GM18507 (cell line): ENCODE measurements at regions not wholly inside any gene's neighbourhood (a gene's known extent, or its start where the extent isn't known, plus 50 kb on each side); places are given as distances from the start of the nearest gene placed in this dataset.
"Not testable (repeated sequence)": the region's sequence is repeated elsewhere in the genome, so short reads cannot be mapped to it uniquely, and the experiment has no call there.

ENCODE experiments used
- DNase-seq: peaks from one replicate; pipeline ENCODE4 v3.0.0; 2011; ENCODE audit warnings: low read depth; ENCODE audit not compliant: insufficient read length; ENCODE audit errors: extremely low spot score
- FAIRE-seq: peaks from 2 replicates; lab custom pipeline; 2011; peaks lifted over from hg19 to GRCh38; lab: Jason Lieb, UNC

DNA sequence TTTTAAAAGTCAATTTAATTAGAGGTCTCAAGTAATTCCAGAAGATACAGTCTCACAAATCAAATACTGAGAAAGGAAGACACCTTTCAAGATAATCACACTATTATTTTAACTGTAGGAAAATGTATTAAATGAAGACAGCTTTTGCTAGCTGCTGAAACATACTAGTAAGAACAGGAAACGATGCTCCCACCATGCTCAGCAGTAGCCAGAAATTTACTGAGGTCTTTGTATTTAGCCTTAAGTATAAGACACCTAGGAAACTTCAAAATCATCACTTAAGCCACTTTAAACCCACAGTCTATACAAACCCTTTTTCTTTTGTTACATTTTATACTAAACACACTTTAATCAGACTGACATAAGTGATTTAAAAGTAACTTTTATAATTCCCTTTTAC is 72.7 kb upstream of the NPIPB12 start:
- not testable (repeated sequence) for DNase-seq, FAIRE-seq

DNA sequence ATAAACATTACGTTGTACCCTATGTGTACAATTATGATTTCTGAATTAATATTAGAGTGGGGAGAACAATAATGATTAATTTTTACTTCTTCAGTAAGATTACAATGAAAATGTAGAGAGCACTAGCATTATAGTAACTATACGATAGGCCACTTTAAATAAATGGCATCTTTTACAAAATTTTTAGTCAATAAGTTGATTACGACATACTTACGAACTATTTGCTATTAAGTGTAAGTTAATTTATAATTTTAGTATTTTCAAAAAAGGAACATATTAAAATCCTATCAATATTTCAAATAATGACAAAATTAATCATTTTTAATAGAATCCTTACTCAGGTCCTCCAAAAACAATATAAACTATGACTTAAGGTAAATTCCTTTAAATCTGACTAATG is 75.6 kb upstream of the NPIPB12 start:
- not testable (repeated sequence) for DNase-seq, FAIRE-seq

DNA sequence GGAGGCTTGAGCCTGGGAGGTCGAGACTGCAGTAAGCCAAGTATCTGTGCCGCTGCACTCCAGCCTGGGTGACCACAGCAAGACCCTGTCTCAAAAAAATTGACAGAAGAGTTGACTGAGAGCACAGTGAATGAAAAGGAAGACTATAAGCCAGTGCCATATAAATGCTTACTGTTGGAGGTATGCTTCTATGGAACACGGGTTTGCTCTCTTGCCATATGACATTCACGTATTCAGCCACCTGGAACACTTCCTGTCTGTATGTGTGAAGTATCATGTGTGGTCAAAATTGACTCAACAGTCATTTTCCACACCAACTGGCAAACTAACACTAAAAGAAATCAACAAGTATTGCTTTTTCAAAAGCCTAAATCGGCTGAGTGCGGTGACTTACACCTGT is 71.1 kb upstream of the SPN start:
- not testable (repeated sequence) for DNase-seq, FAIRE-seq

DNA sequence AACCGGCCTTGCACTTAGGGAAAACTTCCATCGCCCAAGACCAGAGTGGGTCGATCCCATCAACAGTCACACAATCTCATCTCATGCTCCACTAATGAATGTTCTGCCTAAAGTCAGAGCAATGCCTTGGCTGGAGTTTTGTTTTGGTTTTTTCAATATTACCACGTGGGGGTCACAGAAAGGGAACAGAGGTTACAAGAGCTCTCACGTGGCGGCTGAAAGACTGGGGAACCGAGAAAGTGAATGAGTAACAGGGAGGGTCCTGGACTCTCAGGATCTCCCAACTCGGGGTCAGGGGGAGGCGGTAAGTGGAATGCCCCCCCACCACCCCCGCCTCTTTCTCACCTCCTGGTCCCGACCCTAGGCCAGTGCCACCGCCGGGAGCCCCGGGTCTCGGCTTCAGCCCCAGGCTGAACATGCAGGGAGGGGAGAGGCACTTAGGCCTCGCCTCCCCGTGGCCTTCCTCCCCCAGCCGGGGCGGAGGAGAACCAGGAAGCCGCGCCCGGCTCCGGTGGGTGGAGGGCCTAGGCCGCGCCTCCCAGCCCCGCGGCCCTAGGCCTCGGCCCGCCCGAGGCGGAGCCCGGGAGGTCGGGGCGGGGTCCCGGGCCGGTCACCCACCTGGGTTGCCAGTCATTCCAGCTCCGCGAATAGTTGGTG is 68.7 kb upstream of the SPN start:
- not testable (repeated sequence) for FAIRE-seq, DNase-seq

DNA sequence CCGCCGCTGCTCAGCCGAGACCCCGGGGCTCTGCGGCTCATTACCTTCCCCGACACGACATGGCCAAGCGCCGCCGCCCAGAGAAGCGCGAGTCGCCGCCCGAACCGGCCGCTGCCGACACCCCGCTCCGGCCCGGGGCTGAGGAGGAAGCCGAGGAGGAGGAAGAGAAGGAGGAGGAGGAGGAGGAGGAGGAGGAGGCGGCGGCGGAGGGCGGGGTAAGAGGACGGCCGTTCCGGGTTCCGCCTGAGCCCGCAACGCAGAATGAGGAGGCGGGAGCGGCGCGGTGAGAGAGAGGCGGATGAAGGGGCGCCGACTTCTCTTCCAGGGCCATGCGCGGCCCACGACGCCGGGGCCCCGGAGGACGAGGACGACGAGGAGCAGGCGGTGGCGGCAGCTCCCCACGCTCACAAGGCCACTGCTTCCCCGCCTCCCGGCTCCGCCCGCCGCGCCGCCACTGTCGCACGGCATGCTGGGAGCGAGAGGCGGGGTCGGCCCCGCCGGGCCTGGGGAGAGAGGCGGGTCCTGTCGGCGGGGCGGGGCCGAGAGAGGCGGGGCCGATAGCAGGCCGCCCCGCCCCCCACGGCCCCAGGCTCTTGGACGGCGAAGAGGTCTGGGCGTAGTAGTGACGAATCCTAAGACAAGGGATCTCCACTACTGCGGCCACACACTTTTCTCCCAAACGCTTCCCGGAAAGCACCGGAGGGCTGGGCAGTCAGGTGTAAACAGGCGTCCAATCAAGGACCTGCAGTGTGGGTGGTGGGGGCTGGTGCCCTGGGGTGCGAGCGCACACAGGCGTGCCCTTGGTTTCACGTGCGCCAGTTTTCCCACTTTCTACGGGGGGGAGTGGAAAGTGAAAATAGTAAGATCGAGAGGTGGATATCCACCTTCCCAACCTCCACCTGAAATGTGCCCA is 67.9 kb upstream of the SPN start:
- peak; percentile 33 for FAIRE-seq
- DNase-seq, result not testable (repeated sequence)

DNA sequence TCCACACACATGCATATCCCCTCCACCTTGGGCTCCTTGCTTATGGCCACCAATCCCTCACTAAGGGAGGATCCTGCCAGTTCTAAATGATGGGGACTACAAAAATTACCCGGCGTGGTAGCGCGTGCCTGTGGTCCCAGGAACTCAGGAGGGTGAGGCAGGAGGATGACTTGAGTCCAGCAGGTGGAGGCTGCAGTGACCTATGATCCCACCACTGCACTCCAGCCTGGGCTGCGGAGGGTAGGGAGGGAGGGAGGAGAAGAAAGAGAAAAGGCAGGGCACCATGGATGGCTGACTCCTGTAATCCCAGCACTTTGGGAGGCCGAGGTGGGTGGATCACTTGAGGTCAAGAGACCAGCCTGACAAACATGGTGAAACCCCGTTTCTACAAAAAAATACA is 66.0 kb upstream of the SPN start:
- FAIRE-seq, DNase-seq: not testable (repeated sequence)

DNA sequence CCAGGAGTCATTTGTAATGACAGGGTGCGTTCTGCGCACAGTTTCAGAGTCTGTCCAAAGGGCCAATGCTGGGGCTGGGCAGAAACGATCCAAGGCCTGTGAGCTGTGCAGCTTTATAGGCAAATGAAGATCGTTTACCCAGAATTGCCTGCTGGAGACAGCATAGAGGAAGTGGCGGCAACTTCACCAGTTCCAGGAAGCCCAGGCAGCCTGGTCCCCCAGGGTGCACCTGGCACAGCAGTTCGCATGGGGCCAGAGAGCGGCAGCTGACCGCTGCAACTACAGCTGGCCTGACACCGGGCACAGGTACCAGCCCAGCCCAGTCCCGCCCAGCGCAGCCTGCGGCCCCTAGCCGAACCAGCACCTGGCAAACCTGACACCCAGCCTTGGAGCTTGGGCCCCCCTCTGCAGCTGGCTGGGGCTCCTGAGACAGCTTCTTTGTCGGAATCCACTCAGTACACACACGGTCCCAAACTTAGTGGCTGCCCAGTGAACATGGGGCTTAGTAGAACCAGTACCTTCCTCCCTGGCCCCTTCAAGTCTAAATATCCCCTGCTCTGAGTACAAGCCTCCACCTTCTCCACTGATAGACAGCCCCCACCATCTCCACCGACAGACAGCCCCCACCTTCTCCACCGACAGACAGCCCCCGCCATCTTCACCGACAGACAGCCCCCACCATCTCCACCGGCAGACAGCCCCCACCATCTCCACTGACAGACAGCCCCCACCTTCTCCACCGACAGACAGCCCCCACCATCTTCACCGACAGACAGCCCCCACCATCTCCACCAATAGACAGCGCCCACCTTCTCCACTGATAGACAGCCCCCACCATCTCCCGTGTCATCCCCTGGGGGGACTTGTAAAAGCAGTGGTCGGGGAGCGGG is 62.7 kb upstream of the SPN start:
- FAIRE-seq, result peak; percentile 65
- DNase-seq, result not testable (repeated sequence)

DNA sequence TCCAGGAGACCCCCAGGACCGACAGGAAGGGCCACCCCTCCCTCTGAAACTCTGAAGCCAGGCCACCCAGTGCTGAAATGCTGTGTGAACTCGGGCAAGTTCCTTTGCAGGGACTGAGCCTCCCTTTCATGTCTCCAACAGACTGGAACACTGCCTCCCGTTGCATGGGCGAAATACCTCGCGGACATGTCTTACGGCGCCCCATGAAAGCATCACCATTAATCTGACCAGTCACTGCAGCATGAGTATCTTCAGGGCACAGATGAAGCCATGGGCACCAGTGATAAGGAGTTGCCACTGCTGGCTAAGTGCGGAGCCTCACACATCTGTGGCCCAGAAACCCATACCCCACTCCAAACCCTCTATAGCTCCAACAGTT is 60.8 kb upstream of the SPN start:
- FAIRE-seq, DNase-seq: not testable (repeated sequence)

DNA sequence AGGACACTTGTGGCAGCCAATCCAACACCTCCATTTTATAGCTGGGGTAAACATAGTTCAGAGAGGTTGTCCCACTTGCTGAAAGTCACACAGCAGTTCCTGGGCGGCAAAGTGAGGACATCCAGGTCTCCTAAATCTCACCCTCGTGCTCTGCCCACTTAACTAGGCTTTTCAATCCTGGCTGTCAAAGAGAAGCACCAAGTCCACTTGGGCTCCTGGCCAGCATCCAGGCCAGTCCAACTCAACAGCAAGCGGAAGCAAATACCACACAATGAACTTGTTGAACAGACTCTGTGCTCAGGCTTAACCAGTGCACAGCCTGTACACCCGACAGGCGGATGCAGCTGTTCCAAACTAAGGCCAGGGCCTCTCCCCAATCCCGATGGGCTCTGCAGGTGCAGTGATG is 60.4 kb upstream of the SPN start:
- DNase-seq, FAIRE-seq: not testable (repeated sequence)

DNA sequence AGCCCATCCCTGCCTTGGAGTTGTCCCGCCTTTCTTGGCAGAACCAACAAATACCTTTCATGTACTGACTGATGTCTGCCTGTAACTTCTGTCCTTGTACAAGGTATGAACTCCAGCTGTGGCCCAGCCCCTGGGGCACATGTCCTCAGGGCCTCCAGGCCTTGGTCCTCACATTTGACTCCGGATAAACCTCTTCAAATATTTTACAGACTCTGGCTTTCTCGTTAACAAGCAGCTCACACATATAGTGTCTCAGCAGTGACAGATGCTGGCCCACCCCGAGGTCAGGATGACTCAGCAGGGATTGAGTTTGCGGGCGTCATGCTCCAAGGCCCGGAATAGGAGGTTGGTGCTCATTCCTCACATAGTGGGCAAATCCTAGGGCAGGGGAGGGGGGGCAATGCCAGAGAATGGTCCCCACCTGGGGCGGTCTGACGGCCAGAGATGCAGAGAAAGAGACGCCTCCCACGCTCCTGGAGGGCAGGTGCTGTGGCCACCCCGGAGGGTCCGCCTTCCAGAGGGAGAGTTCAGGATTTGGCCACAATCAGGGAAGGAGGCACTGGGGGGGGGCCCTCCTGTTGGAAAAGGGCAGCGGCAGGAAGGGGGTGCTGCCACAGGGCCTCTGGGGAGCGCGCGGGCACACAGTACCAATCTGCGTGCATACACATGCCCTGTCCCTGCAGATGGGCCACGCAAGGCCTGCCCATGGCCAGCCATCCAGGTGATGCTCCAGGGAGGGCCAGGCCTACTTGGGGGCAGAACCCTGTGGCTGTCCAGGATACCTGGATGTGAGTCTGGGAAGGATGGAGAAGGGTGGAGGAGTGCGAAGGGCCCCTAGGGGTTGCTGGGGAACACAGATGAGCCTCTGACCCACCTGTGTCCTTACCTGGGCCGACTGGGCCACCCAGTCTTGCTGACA is 58.2 kb upstream of the SPN start:
- not testable (repeated sequence) for DNase-seq, FAIRE-seq

DNA sequence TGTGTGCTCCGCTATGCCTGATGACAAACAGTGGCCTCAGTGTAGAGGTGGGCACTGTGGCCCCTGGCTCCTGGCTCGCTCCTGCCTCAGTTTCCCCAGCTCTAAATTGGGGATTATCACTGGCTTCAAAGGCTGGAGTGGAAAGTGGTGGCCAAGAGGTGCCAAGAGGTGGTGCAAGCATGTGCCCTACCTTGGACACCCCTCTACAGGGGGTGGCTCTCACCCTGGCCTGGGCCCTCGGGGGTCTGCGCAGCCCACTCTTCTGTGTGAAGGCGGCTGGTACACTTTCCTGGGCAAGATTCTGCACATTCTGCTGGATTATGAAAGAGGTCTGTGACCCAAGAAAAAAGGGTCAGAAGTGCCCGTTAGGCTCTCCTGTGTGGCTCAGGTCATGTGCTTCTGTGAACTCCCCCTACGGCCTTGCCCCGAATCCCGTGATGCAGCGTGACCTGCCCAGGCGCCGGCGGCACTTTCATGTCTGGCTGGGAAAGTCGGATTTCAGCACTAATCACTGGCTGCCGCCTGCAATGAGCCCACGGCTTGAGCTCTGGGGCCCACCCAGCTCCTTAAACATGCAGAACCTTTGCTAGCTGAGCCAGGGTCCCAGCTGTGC is 57.3 kb upstream of the SPN start:
- not testable (repeated sequence) for FAIRE-seq, DNase-seq

DNA sequence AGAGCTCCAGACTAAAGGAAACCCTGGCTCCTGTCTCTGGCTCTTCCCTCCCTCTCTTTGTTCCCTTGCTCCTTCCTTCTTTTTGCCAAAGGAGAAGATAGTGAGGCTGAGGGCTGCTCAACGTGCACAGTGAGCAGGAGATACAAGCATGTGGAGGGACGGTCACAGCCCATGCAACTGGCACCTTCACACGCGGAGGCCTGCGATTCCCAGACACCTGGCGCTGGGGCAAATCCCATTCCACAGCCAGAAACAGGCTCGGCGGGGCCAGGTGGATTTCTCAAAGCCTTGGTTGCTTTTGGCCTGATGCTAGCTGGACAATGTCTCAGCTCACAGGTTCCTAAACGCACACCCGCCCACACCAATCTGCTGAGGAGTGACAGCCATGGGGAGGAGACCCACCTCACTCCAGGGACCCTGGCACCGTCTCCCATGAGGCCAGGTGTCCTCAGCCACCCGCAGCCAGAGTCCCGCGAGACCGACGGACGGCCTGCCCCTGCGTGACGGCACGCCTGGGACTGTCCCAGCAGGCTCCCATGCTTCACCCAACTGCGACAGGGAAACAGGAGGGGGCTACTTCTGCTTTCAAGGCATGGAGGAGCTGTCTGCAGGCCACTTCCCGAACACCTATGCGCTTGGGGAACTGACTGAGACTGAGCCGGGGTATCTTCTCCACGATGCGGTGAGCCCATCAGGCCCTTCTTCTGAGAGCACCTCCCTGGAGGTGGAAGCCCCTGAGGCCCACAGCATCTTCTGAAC is 56.2 kb upstream of the SPN start:
- FAIRE-seq, DNase-seq: not testable (repeated sequence)

DNA sequence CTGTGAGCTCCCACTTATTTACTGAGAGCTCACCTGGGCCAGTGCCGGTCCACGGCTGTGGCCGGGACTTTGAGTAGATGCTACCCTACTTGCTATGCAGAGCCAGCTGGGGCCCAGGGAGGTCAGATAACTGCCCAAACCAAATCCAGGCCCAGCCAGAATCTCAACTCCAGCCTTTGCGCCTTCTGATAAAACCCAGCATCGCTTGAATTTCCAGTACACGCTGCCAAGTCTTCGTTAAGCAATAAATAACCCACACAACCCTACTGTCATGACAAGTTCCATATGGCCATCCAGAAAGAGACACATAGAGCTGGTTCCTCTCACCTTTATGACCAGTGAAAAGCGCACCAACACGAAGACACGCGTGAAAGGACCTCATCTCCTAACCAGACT is 55.6 kb upstream of the SPN start:
- not testable (repeated sequence) for DNase-seq, FAIRE-seq

DNA sequence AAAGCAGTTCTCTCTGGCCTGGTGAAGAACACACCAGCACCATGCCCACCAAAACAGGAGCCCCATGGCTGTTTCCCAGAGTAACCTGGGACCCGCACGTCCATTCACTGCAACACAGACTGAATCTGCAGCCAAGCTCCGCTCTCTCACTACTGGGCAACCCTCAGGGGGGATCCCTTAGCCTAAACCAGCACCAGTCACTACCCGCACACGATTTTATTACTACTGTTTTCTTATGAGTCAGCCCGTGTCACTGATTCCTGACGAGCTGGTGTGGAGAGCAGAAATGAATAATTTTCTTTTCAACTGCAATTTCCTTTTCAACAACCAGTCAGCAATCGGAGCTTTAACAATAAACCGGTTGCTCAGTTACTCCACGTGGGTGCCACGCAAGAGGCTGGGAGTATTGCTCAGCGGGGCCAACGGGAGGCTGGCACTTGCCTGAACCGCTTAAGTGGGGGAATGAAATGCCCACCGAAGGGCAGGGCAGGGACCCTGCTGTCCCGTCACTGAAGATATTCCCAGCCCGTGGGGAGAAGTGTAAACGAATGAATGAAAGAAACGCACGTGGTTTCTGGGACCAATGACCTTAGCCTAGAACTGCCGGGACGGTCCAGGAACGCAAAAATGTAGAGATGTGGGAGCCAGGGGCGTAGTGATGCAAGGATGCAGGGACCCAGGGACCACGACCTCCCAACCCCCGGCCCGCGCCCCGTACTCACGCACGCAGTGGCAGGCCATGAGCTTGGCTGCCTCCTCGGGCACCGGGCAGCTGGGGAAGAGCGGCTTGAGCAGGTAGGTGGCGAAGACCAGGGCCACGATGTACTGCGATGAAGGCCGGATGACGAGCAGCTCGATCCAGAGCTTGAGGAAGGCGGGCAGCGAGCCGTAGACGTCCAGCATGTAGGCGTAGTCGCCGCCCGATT is 50.4 kb upstream of the SPN start:
- FAIRE-seq, result peak; percentile 41
- not testable (repeated sequence) for DNase-seq
